KMS-11 (cell line): ENCODE measurements at regions not wholly inside any gene's neighbourhood (a gene's known extent, or its start where the extent isn't known, plus 50 kb on each side); places are given as distances from the start of the nearest gene placed in this dataset.

ENCODE experiments used
- H2AFZ ChIP-seq: fragments of 200-600 bp; sonication (generic); 2 replicates; pipeline ENCODE4 v1.6.1; 2016; ENCODE audit warnings: antibody characterized with exemption, mixed run types, low read depth
- H3K27ac ChIP-seq: fragments of 200-600 bp; sonication (generic); 2 replicates; pipeline ENCODE4 v1.6.1; 2016; ENCODE audit warnings: mild to moderate bottlenecking, mixed run types
- H3K27me3 ChIP-seq: fragments of 200-600 bp; sonication (generic); 2 replicates; pipeline ENCODE4 v1.6.1; 2017; ENCODE audit warnings: mild to moderate bottlenecking, low read depth, mixed run types, moderate library complexity; ENCODE audit not compliant: insufficient read depth
- H3K36me3 ChIP-seq: fragments of 200-600 bp; sonication (generic); 2 replicates; pipeline ENCODE4 v1.6.1; 2017; ENCODE audit warnings: mild to moderate bottlenecking, mixed run types; ENCODE audit not compliant: insufficient read depth
- H3K4me1 ChIP-seq: fragments of 200-600 bp; sonication (generic); 2 replicates; pipeline ENCODE4 v1.6.1; 2016; ENCODE audit warnings: mild to moderate bottlenecking, low read depth, mixed run types; ENCODE audit not compliant: poor library complexity, severe bottlenecking
- H3K4me2 ChIP-seq: fragments of 200-600 bp; sonication (generic); 2 replicates; pipeline ENCODE4 v1.7.0; 2016; ENCODE audit warnings: mild to moderate bottlenecking, mixed run types
- H3K4me3 ChIP-seq: fragments of 200-600 bp; sonication (generic); IDR thresholded peaks from 2 replicates; pipeline ENCODE4 v1.6.1; 2017; ENCODE audit warnings: low read depth, low read length, mixed read lengths; ENCODE audit not compliant: insufficient read depth
- H3K79me2 ChIP-seq: fragments of 200-600 bp; sonication (generic); 2 replicates; pipeline ENCODE4 v1.6.1; 2016; ENCODE audit warnings: low read depth, mixed run types; ENCODE audit not compliant: insufficient read depth
- H3K9ac ChIP-seq: fragments of 200-600 bp; sonication (generic); 2 replicates; pipeline ENCODE4 v1.6.1; 2016; ENCODE audit warnings: mild to moderate bottlenecking, mixed run types
- H4K20me1 ChIP-seq: fragments of 200-600 bp; sonication (generic); 2 replicates; pipeline ENCODE4 v1.6.1; 2016; ENCODE audit warnings: mild to moderate bottlenecking, mixed run types; ENCODE audit not compliant: insufficient read depth
- TF ChIP-seq, protein P1 (sequence below): fragments of 200-600 bp; sonication (generic); conservative IDR thresholded peaks from 2 replicates; pipeline ENCODE4 v1.6.1; 2017; ENCODE audit warnings: low read depth, mild to moderate bottlenecking, antibody characterized with exemption, low read length, moderate library complexity, mixed read lengths

DNA sequence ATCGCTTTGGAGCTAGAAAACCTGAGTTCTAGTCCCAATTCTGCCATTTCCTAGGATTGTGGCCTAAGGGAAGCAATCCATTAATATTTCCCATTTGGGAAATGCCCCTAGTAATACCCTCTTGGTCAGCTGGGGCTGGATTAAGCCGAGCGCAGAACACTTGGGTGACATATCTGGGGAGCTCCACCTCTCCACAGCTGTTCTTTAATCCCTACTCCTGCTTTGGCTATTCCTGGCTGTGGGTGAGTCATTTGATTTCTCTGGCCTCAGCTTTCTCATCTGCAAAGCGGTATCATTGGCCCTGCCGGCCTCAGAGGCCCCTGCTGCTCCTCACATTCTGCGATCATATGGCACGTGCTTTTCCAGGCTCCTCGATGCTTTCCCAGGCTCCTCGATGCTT is 108.3 kb downstream of the BUB3 start:
- Histone ChIP-seq H4K20me1 (no peaks in the 10 kb centered on the region), H3K27ac (no peak overlapping the region), H3K36me3 (no peaks in the 10 kb centered on the region), H3K4me3 (no peak overlapping the region), H3K27me3 (no peaks in the 10 kb centered on the region), H3K4me1 (no peaks in the 10 kb centered on the region), H3K9ac (no peak overlapping the region), H2AFZ (no peak overlapping the region), H3K4me2 (no peak overlapping the region), H3K79me2 (no peaks in the 10 kb centered on the region)
- TF ChIP-seq, protein P1, sequence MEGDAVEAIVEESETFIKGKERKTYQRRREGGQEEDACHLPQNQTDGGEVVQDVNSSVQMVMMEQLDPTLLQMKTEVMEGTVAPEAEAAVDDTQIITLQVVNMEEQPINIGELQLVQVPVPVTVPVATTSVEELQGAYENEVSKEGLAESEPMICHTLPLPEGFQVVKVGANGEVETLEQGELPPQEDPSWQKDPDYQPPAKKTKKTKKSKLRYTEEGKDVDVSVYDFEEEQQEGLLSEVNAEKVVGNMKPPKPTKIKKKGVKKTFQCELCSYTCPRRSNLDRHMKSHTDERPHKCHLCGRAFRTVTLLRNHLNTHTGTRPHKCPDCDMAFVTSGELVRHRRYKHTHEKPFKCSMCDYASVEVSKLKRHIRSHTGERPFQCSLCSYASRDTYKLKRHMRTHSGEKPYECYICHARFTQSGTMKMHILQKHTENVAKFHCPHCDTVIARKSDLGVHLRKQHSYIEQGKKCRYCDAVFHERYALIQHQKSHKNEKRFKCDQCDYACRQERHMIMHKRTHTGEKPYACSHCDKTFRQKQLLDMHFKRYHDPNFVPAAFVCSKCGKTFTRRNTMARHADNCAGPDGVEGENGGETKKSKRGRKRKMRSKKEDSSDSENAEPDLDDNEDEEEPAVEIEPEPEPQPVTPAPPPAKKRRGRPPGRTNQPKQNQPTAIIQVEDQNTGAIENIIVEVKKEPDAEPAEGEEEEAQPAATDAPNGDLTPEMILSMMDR: no peak

DNA sequence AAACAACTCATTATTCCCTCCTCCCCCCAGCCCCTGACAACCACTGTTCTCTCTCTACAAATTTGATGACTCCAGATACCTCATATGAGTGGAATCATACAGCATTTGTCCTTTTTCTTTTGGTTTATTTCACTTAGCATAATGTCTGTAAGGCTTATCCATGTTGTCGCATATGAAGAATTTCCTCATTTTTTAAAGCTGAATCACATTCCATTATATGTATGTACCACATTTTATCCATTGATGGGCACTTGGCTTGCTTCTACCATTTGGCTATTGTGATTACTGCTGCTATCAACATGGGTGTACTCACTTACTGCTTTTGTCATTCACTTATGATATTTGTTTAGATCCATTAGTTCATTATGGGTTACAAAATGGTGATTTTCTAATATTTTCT is 112.8 kb downstream of the BUB3 start:
- Histone ChIP-seq H3K4me3 (no peak overlapping the region), H3K4me2 (no peak overlapping the region), H2AFZ (no peak overlapping the region), H3K36me3 (no peaks in the 10 kb centered on the region), H4K20me1 (no peaks in the 10 kb centered on the region), H3K9ac (no peak overlapping the region), H3K4me1 (peaks cover 18% of the 10 kb centered on the region), H3K27me3 (no peaks in the 10 kb centered on the region), H3K27ac (no peak overlapping the region), H3K79me2 (no peaks in the 10 kb centered on the region)
- TF ChIP-seq, protein P1: no peak

DNA sequence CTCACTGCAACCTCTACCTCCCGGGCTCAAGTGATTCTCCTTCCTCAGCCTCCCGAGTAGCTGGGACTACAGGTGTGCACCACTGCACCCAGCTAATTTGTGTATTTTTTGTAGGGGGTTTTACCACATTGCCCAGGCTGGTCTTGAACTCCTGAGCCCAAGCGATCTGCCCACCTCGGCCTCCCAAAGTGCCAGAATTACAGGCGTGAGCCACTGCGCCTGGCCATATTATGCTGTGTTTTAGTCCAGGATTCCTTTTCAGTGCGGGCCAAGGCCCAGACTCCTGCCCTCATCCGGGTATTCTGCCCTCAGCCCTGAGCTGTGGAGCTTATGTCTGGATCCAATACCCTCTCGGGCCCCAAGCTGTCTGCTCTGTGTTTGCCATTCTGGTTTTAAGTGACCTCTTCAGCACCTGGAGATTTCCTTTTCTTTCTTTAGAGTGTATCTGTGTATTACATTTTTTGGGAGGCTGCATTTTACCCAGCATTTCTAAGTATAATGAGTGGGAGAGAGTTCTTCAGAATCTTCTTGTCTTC is 114.9 kb downstream of the BUB3 start:
- H4K20me1 ChIP-seq: no peaks in the 10 kb centered on the region
- no peak overlapping the region for H3K27ac ChIP-seq
- no peaks in the 10 kb centered on the region for H3K27me3 ChIP-seq
- no peak overlapping the region for H3K9ac ChIP-seq
- no peak overlapping the region for H3K4me2 ChIP-seq
- no peaks in the 10 kb centered on the region for H3K36me3 ChIP-seq
- no peak overlapping the region for H3K4me3 ChIP-seq
- TF ChIP-seq, protein P1: no peak
- no peak overlapping the region for H2AFZ ChIP-seq
- H3K79me2 ChIP-seq: no peaks in the 10 kb centered on the region
- peaks cover 18% of the 10 kb centered on the region for H3K4me1 ChIP-seq

DNA sequence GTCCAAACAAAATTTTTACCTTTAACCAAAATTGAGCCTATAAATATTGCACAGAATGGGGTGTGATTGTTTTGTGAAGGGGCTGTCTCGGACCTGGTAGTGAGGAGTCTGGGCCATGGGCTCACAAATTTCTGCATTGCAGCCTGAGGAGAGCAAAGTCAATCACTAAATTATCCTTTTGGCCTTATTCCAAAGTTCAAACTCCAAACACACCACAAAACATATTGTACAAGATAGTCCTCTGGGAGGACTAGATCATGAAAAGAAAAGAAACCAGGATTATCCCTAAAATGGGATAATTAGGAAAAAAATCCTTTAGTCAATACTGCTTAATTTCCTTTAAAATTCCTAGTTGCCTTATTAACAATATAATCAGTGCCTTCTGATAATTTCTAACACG is 115.5 kb downstream of the BUB3 start:
- H3K36me3 ChIP-seq: no peaks in the 10 kb centered on the region
- H2AFZ ChIP-seq: no peak overlapping the region
- no peak overlapping the region for H3K9ac ChIP-seq
- H3K4me1 ChIP-seq: peaks cover 18% of the 10 kb centered on the region
- H3K27ac ChIP-seq: no peak overlapping the region
- H3K79me2 ChIP-seq: no peaks in the 10 kb centered on the region
- no peaks in the 10 kb centered on the region for H4K20me1 ChIP-seq
- H3K4me3 ChIP-seq: no peak overlapping the region
- H3K27me3 ChIP-seq: no peaks in the 10 kb centered on the region
- 0 out of 2 replicates have a peak overlapping the region, but pooled peaks have one; percentile 34 for H3K4me2 ChIP-seq
- TF ChIP-seq, protein P1: no peak
